IMR-90 (cell line): ENCODE measurements at regions not wholly inside any gene's neighbourhood (a gene's known extent, or its start where the extent isn't known, plus 50 kb on each side); places are given as distances from the start of the nearest gene placed in this dataset.

Experiments used
- ATAC-seq: fragments of 200-7000 bp; cut with Tn5 transposase; 2 replicates; pipeline ENCODE4 v1.9.1; 2020; ENCODE audit warnings: low read depth, mild to moderate bottlenecking, moderate library complexity
- BruUV-seq: library from RNA; stranded (reverse); fragments of 400-500 nt; replicated peaks from 2 replicates; lab custom pipeline; 2021; lab: Mats Ljungman, UMichigan
- CTCF ChIA-PET: fragments of 300-600 bp; formaldehyde crosslinking; extraction: SDS; loops from one replicate; lab custom pipeline; 2021; ENCODE audit warnings: antibody characterized with exemption; lab: Yijun Ruan, JAX
- POLR2A ChIA-PET: fragments of 300-600 bp; sonication (Branson Sonifier 250); formaldehyde crosslinking; loops from one replicate; lab custom pipeline; 2022; ENCODE audit warnings: antibody characterized with exemption; ENCODE audit not compliant: unreplicated experiment; lab: Charles Lee
- DNase-seq: peaks from one replicate; pipeline ENCODE4 v3.0.0; 2013
- H2AFZ ChIP-seq: replicated peaks from 2 replicates; pipeline ENCODE3; 2013; ENCODE audit warnings: low read length, mild to moderate bottlenecking; ENCODE audit not compliant: poor library complexity
- H2AK5ac ChIP-seq: 2 replicates; pipeline ENCODE4 v1.6.1; 2013; ENCODE audit warnings: low read depth, low read length, inconsistent platforms
- H2AK9ac ChIP-seq: replicated peaks from 2 replicates; pipeline ENCODE3; 2013; ENCODE audit warnings: mild to moderate bottlenecking, low read depth, low read length, moderate library complexity; ENCODE audit not compliant: poor library complexity
- H2BK120ac ChIP-seq: 2 replicates; pipeline ENCODE4 v1.6.1; 2013; ENCODE audit warnings: low read depth, low read length, inconsistent platforms
- H2BK15ac ChIP-seq: 3 replicates; pipeline ENCODE4 v1.6.1; 2013; ENCODE audit warnings: low read depth, low read length, inconsistent platforms
- H2BK20ac ChIP-seq: 2 replicates; pipeline ENCODE4 v1.6.1; 2013; ENCODE audit warnings: low read depth, mild to moderate bottlenecking, inconsistent platforms, low read length, moderate library complexity
- H2BK5ac ChIP-seq: 2 replicates; pipeline ENCODE4 v1.6.1; 2013; ENCODE audit warnings: mild to moderate bottlenecking, low read depth, low read length, inconsistent platforms; ENCODE audit not compliant: poor library complexity, severe bottlenecking
- H3K14ac ChIP-seq: replicated peaks from 2 replicates; pipeline ENCODE4 v1.6.1; 2013; ENCODE audit warnings: low read depth, low read length, inconsistent platforms
- H3K18ac ChIP-seq: 2 replicates; pipeline ENCODE4 v1.6.1; 2013; ENCODE audit warnings: low read depth, low read length, control low read depth
- H3K23ac ChIP-seq: 2 replicates; pipeline ENCODE4 v1.6.1; 2013; ENCODE audit warnings: low read depth, low read length, inconsistent platforms
- H3K27ac ChIP-seq: 2 replicates; pipeline ENCODE4 v1.5.1; 2013; ENCODE audit warnings: mild to moderate bottlenecking, control low read depth, low read length; ENCODE audit not compliant: insufficient read depth
- H3K27me3 ChIP-seq: 2 replicates; pipeline ENCODE4 v1.6.1; 2013; ENCODE audit warnings: low read length; ENCODE audit not compliant: control insufficient read depth, insufficient read depth
- H3K36me3 ChIP-seq: 2 replicates; pipeline ENCODE4 v1.6.1; 2013; ENCODE audit warnings: low read length, mixed read lengths; ENCODE audit not compliant: control insufficient read depth, insufficient read depth
- H3K4ac ChIP-seq: 2 replicates; pipeline ENCODE4 v1.6.1; 2013; ENCODE audit warnings: low read depth, low read length, inconsistent platforms
- H3K4me1 ChIP-seq: 2 replicates; pipeline ENCODE4 v1.6.1; 2013; ENCODE audit warnings: low read length, mixed read lengths; ENCODE audit not compliant: control insufficient read depth, insufficient read depth
- H3K4me2 ChIP-seq: 2 replicates; pipeline ENCODE4 v1.6.1; 2013; ENCODE audit warnings: low read depth, mild to moderate bottlenecking, control low read depth, low read length, moderate library complexity
- H3K4me3 ChIP-seq: 2 replicates; pipeline ENCODE4 v1.5.1; 2013; ENCODE audit warnings: low read depth, mild to moderate bottlenecking, control low read depth, low read length, moderate library complexity; ENCODE audit not compliant: insufficient read depth
- H3K56ac ChIP-seq: 2 replicates; pipeline ENCODE4 v1.6.1; 2013; ENCODE audit warnings: low read length, inconsistent platforms; ENCODE audit not compliant: insufficient read depth; ENCODE audit errors: extremely low read depth
- H3K79me1 ChIP-seq, 2 experiments: 2 replicates each; pipeline ENCODE4 v1.6.1; 2013; ENCODE audit warnings: low read length in 2 of 2, inconsistent platforms in 1 of 2, low read depth in 1 of 2
- H3K9ac ChIP-seq: 2 replicates; pipeline ENCODE4 v1.6.1; 2013; ENCODE audit warnings: low read depth, low read length, control low read depth
- H3K9me1 ChIP-seq: 2 replicates; pipeline ENCODE4 v1.6.1; 2013; ENCODE audit warnings: low read length, inconsistent platforms; ENCODE audit not compliant: insufficient read depth
- H3K9me3 ChIP-seq: 2 replicates; pipeline ENCODE4 v1.6.1; 2013; ENCODE audit warnings: low read length; ENCODE audit not compliant: control insufficient read depth, insufficient read depth
- H4K20me1 ChIP-seq: 2 replicates; pipeline ENCODE4 v1.6.1; 2013; ENCODE audit warnings: low read length, inconsistent platforms; ENCODE audit not compliant: insufficient read depth
- H4K5ac ChIP-seq: 2 replicates; pipeline ENCODE4 v1.6.1; 2013; ENCODE audit warnings: mild to moderate bottlenecking, low read depth, low read length, control low read depth
- H4K8ac ChIP-seq, 2 experiments: 2 replicates each; pipeline ENCODE4 v1.6.1; 2013; ENCODE audit warnings: low read depth in 2 of 2, low read length in 2 of 2, control low read depth in 1 of 2, inconsistent platforms in 1 of 2
- H4K91ac ChIP-seq: 2 replicates; pipeline ENCODE4 v1.6.1; 2013; ENCODE audit warnings: low read depth, low read length, inconsistent platforms; ENCODE audit not compliant: insufficient read depth
- BHLHE40 ChIP-seq: fragments of 150-350 bp; IDR thresholded peaks from 2 replicates; pipeline ENCODE4 v1.6.1; 2016; ENCODE audit warnings: mild to moderate bottlenecking, low read depth, low read length
- CEBPB ChIP-seq: IDR thresholded peaks from 2 replicates; pipeline ENCODE4 v1.6.1; 2012; ENCODE audit warnings: low read depth, low read length, improper control_type of control experiment
- FOS ChIP-seq: fragments of 150-350 bp; IDR thresholded peaks from 2 replicates; pipeline ENCODE4 v1.6.1; 2016; ENCODE audit warnings: low read depth, low read length
- MAZ ChIP-seq: IDR thresholded peaks from 2 replicates; pipeline ENCODE4 v1.6.1; 2012; ENCODE audit warnings: low read depth, mild to moderate bottlenecking, low read length, improper control_type of control experiment, moderate library complexity, borderline replicate concordance
- MXI1 ChIP-seq: IDR thresholded peaks from 2 replicates; pipeline ENCODE4 v1.6.1; 2012; ENCODE audit warnings: low read depth, mild to moderate bottlenecking, low read length, moderate library complexity, borderline replicate concordance
- NFE2L2 ChIP-seq: fragments of 150-350 bp; IDR thresholded peaks from 2 replicates; pipeline ENCODE4 v1.6.1; 2016; ENCODE audit warnings: low read depth, mild to moderate bottlenecking, low read length
- RCOR1 ChIP-seq: IDR thresholded peaks from 2 replicates; pipeline ENCODE4 v1.6.1; 2012; ENCODE audit warnings: mild to moderate bottlenecking, low read length, improper control_type of control experiment; ENCODE audit not compliant: insufficient replicate concordance
- SMC3 ChIP-seq: fragments of 150-350 bp; IDR thresholded peaks from 2 replicates; pipeline ENCODE4 v1.6.1; 2016; ENCODE audit warnings: low read depth, mild to moderate bottlenecking, antibody characterized with exemption, low read length, moderate library complexity
- whole genome bisulfite sequencing, 2 experiments: methylation state at CpG; one replicate each; pipeline versions ENCODE4 v1.1.5 to v1.1.7; 2013; ENCODE audit warnings: missing lambda C conversion rate in 2 of 2; ENCODE audit not compliant: insufficient read length in 1 of 2; ENCODE audit errors: extremely low coverage in 2 of 2; 5-methylcytosine and 5-hydroxymethylcytosine counted together
- dilution Hi-C: fragments of 300-500 bp; cut with HindIII; formaldehyde crosslinking; loops from one replicate; pipeline ENCODE4 v1.14.3; 2018; ENCODE audit warnings: low sequenced_read_pairs; ENCODE audit not compliant: unreplicated experiment
- in situ Hi-C: fragments of 300-500 bp; cut with MboI; formaldehyde crosslinking; loops from 3 replicates; pipeline ENCODE4 v1.14.3; 2019; ENCODE audit warnings: low sequenced_read_pairs, inconsistent platforms, mixed read lengths
- intact Hi-C: fragments of 100-400 bp; cut with micrococcal nuclease; formaldehyde crosslinking; loops from 2 replicates; pipeline ENCODE4 v1.10.0; 2022
- TF ChIP-seq, protein P1 (sequence below): conservative IDR thresholded peaks from 2 replicates; pipeline ENCODE4 v1.5.1; 2012; ENCODE audit warnings: mild to moderate bottlenecking, low read depth, low read length, improper control_type of control experiment

DNA sequence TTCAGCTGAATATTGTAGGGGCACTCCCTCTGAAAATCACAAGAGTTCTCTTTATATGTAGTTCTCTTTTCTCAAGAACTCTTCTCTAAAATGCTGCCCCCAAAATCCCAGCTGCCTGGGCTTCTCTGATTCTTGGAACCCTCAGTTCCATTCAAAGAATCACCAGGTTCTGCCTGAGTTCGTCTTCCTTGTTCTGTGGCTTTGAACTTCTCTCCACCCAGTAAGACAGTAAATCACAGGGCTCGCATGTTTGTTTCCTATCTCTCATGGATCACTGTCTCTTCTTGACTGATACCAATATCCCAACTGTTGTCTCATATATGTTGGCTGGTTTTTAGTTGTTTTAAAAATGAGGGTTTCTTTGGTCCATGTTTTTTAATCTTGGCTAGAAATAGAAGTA, 359.5 kb upstream of the CBLB start:
- CTCF ChIA-PET = no interaction called here
- H3K4me1 ChIP-seq = no peaks in the 10 kb centered on the region
- no peak overlapping the region for H3K23ac ChIP-seq
- no peak overlapping the region for H2BK5ac ChIP-seq
- dilution Hi-C loops = no loop called here
- no peak overlapping the region for H3K56ac ChIP-seq
- no peak for TF ChIP-seq BHLHE40
- TF ChIP-seq FOS = no peak
- no peak for TF ChIP-seq CEBPB
- TF ChIP-seq MXI1 = no peak
- TF ChIP-seq SMC3 = no peak
- no peak for TF ChIP-seq MAZ
- no peak for TF ChIP-seq NFE2L2
- TF ChIP-seq, protein P1, sequence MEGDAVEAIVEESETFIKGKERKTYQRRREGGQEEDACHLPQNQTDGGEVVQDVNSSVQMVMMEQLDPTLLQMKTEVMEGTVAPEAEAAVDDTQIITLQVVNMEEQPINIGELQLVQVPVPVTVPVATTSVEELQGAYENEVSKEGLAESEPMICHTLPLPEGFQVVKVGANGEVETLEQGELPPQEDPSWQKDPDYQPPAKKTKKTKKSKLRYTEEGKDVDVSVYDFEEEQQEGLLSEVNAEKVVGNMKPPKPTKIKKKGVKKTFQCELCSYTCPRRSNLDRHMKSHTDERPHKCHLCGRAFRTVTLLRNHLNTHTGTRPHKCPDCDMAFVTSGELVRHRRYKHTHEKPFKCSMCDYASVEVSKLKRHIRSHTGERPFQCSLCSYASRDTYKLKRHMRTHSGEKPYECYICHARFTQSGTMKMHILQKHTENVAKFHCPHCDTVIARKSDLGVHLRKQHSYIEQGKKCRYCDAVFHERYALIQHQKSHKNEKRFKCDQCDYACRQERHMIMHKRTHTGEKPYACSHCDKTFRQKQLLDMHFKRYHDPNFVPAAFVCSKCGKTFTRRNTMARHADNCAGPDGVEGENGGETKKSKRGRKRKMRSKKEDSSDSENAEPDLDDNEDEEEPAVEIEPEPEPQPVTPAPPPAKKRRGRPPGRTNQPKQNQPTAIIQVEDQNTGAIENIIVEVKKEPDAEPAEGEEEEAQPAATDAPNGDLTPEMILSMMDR = no peak
- no peak for TF ChIP-seq RCOR1
- H3K36me3 ChIP-seq = no peaks in the 10 kb centered on the region
- POLR2A ChIA-PET = no interaction called here
- H2AFZ ChIP-seq = no peak overlapping the region
- no peak overlapping the region for H3K27ac ChIP-seq
- no peak overlapping the region for H3K18ac ChIP-seq
- BruUV-seq = no TSS peak
- no peaks in the 10 kb centered on the region for H3K27me3 ChIP-seq
- intact Hi-C loops = no loop called here
- no peak for DNase-seq
- in situ Hi-C loops = no loop called here
- no peak overlapping the region for H4K5ac ChIP-seq
- H3K9me3 ChIP-seq = no peaks in the 10 kb centered on the region
- H3K79me1 ChIP-seq = no peaks in the 10 kb centered on the region
- H2BK15ac ChIP-seq = no peak overlapping the region; the same call in 2 of the 3 replicates
- H3K4ac ChIP-seq = no peak overlapping the region
- ATAC-seq = no peak
- H2BK120ac ChIP-seq = no peak overlapping the region
- 67% methylated on average over 1 of the region's 2 CpGs; no CpG with 5 or more reads in 1 of the 2 experiments for WGBS, 2 experiments
- H4K20me1 ChIP-seq = no peaks in the 10 kb centered on the region
- H4K91ac ChIP-seq = no peak overlapping the region
- no peak overlapping the region for H3K4me3 ChIP-seq
- no peak overlapping the region for H2AK9ac ChIP-seq
- H3K9me1 ChIP-seq = no peaks in the 10 kb centered on the region
- no peak overlapping the region for H3K4me2 ChIP-seq
- H3K9ac ChIP-seq = no peak overlapping the region
- H2BK20ac ChIP-seq = no peak overlapping the region
- H2AK5ac ChIP-seq = no peak overlapping the region
- no peak overlapping the region for H3K14ac ChIP-seq
- H4K8ac ChIP-seq = no peak overlapping the region
